ENCODE measurements at regions not wholly inside any gene's neighbourhood (a gene's known extent, or its start where the extent isn't known, plus 50 kb on each side); places are given as distances from the start of the nearest gene placed in this dataset.
A peak's percentile ranks its signal among the peaks of the same experiment; 100 is the strongest.

DNA sequence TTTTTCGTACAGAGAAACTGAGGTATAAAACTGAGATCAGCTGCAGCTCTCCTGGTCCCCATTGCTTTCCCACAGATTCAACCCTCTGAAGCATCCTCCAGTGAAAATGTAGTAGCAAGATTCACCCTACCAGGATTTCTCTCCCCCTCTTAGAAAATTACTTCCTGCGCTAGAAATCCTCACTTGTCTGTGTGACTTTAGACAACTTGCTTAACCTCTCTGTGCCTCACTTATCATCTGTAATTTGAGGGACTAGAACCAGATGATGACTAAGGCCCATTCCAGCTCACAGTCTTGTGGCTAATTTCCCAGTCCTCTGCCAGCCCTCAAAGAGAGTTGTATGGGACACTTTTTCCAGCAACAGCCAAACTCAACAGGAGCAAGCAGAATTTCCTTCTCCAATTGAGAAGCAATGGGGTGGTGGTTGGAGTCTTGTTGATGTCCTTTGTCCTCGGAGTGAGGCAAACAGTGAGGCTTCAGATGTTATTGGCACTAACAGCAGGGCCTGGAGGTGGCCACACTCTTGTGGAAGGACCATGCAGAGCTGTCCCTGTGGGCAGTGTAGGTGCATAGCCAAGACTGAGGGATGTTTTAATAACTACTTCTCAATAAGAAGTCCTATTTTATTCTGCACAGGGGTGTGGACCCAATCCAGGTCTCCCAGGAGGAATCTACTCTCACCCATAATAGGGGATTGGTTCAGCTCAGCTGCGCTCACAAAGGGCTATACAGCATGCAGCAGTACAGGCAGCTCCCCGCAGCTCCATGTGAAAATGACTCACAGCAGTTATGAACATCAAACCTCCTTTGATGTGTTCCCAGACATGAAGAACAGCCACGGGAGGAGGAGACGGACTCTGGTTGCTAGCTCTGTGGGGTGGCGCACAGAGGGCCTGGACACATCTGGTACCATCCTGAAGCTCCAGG is 200.1 kb downstream of the DAD1 start:
- no peak for ATAC-seq
- no peak for TF ChIP-seq BACH2 (CRISPR knock-in tag; IDR thresholded peaks at IDR 0.05; ENCODE audit: borderline replicate concordance)
- TF ChIP-seq CSDC2 (CRISPR knock-in tag; IDR thresholded peaks at IDR 0.05), result no peak
- TF ChIP-seq ZNF565 (CRISPR knock-in tag; conservative IDR thresholded peaks at IDR 0.05; ENCODE audit: low read depth), result no peak
- no peak for TF ChIP-seq ARNTL (CRISPR knock-in tag; IDR thresholded peaks at IDR 0.05; ENCODE audit: borderline replicate concordance, low read depth)
- TF ChIP-seq, protein P1, sequence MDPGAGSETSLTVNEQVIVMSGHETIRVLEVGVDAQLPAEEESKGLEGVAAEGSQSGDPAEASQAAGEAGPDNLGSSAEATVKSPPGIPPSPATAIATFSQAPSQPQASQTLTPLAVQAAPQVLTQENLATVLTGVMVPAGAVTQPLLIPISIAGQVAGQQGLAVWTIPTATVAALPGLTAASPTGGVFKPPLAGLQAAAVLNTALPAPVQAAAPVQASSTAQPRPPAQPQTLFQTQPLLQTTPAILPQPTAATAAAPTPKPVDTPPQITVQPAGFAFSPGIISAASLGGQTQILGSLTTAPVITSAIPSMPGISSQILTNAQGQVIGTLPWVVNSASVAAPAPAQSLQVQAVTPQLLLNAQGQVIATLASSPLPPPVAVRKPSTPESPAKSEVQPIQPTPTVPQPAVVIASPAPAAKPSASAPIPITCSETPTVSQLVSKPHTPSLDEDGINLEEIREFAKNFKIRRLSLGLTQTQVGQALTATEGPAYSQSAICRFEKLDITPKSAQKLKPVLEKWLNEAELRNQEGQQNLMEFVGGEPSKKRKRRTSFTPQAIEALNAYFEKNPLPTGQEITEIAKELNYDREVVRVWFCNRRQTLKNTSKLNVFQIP (CRISPR knock-in tag; IDR thresholded peaks at IDR 0.05; ENCODE audit: borderline replicate concordance, low read depth), result no peak
- no peak for TF ChIP-seq ZC3H10 (CRISPR knock-in tag; IDR thresholded peaks at IDR 0.05)

DNA sequence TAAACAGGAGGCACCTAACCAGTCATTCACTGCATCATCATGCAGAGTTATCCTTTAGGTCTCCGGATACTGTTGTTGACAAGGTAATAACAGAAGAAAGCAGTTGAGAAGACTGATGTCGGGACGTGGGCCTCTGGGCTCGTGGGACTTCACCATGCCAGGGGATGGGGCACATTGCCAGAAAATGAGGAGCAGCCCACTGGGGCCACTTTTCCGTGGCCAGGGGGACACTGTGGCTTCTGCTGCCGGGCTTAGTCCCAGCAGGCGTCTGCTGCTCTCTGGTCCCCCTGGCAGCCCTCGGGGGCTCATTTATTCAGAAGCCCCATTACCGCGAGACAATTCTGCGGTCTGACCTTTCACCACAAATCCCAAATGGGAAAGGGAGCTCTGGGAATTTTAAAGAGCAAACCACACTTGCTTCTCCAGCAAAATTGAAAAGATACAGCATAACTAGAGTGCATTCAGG is 201.2 kb downstream of the DAD1 start:
- TF ChIP-seq ZNF565 (CRISPR knock-in tag; conservative IDR thresholded peaks at IDR 0.05; ENCODE audit: low read depth), result no peak
- TF ChIP-seq ZNF8 (CRISPR knock-in tag; IDR thresholded peaks at IDR 0.05), result no peak
- TF ChIP-seq OSR1 (CRISPR knock-in tag; IDR thresholded peaks at IDR 0.05), result no peak
- no peak for TF ChIP-seq ZFP3 (CRISPR knock-in tag; IDR thresholded peaks at IDR 0.05)
- no peak for TF ChIP-seq SNAI2 (CRISPR knock-in tag; IDR thresholded peaks at IDR 0.05)
- TF ChIP-seq ZC3H10 (CRISPR knock-in tag; IDR thresholded peaks at IDR 0.05), result no peak
- TF ChIP-seq RARB (CRISPR knock-in tag; IDR thresholded peaks at IDR 0.05), result no peak
- TF ChIP-seq PPARA (CRISPR knock-in tag; IDR thresholded peaks at IDR 0.05; ENCODE audit: borderline replicate concordance), result no peak
- TF ChIP-seq GLIS3 (CRISPR knock-in tag; IDR thresholded peaks at IDR 0.05), result no peak
- no peak for TF ChIP-seq ISL1 (CRISPR knock-in tag; IDR thresholded peaks at IDR 0.05)
- TF ChIP-seq, protein P2, sequence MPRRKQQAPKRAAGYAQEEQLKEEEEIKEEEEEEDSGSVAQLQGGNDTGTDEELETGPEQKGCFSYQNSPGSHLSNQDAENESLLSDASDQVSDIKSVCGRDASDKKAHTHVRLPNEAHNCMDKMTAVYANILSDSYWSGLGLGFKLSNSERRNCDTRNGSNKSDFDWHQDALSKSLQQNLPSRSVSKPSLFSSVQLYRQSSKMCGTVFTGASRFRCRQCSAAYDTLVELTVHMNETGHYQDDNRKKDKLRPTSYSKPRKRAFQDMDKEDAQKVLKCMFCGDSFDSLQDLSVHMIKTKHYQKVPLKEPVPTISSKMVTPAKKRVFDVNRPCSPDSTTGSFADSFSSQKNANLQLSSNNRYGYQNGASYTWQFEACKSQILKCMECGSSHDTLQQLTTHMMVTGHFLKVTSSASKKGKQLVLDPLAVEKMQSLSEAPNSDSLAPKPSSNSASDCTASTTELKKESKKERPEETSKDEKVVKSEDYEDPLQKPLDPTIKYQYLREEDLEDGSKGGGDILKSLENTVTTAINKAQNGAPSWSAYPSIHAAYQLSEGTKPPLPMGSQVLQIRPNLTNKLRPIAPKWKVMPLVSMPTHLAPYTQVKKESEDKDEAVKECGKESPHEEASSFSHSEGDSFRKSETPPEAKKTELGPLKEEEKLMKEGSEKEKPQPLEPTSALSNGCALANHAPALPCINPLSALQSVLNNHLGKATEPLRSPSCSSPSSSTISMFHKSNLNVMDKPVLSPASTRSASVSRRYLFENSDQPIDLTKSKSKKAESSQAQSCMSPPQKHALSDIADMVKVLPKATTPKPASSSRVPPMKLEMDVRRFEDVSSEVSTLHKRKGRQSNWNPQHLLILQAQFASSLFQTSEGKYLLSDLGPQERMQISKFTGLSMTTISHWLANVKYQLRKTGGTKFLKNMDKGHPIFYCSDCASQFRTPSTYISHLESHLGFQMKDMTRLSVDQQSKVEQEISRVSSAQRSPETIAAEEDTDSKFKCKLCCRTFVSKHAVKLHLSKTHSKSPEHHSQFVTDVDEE (CRISPR knock-in tag; IDR thresholded peaks at IDR 0.05), result no peak
- TF ChIP-seq, protein P3, sequence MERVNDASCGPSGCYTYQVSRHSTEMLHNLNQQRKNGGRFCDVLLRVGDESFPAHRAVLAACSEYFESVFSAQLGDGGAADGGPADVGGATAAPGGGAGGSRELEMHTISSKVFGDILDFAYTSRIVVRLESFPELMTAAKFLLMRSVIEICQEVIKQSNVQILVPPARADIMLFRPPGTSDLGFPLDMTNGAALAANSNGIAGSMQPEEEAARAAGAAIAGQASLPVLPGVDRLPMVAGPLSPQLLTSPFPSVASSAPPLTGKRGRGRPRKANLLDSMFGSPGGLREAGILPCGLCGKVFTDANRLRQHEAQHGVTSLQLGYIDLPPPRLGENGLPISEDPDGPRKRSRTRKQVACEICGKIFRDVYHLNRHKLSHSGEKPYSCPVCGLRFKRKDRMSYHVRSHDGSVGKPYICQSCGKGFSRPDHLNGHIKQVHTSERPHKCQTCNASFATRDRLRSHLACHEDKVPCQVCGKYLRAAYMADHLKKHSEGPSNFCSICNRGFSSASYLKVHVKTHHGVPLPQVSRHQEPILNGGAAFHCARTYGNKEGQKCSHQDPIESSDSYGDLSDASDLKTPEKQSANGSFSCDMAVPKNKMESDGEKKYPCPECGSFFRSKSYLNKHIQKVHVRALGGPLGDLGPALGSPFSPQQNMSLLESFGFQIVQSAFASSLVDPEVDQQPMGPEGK (CRISPR knock-in tag; IDR thresholded peaks at IDR 0.05; ENCODE audit: borderline replicate concordance), result no peak
- ATAC-seq, result peak; percentile 23; the same call in 2 of the 3 replicates

DNA sequence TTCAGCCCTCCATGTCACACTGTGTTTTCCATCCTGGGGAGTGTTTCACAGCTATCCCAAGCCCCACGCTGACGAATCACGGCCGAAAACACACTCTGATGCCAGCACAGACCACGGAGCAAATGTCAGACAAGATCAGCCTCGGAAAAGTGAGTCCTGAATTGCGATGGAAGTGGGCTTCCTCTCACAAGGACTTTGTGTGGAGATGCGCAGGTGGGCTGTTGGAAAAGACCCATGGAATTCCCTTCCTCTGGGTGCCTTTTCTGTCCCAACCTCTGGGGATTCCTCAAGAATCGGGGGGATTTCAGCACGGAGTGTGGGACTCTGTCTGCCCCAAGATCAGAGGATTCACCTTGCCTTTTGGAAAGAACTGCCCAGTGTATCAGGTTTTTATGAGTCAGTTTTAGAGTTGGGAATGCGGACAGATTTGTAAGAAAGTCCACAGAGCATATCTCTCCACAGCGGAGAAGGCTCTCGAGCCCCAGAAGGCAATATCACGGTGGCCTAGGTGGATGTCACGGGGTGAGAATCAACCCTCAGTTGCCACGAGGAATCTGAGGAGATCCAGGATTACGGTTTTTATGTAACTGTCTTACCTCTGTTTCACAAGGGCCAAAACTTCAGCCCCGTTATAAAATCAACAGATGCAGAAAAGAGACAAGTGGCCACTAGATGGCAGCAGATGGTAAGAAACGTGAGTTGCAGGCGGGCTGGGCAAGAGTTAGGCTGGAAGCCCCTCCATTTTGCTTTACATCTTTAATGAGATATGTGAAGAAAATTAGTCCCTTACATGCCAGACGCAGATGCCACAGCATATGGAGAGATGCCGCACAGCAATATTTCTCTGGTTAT is 201.9 kb downstream of the DAD1 start:
- peak; percentile 85 for ATAC-seq
- no peak for TF ChIP-seq BACH2 (CRISPR knock-in tag; IDR thresholded peaks at IDR 0.05; ENCODE audit: borderline replicate concordance)
- no peak for TF ChIP-seq GLIS3 (CRISPR knock-in tag; IDR thresholded peaks at IDR 0.05)
- TF ChIP-seq, protein P2 (CRISPR knock-in tag; IDR thresholded peaks at IDR 0.05), result no peak
- TF ChIP-seq RARB (CRISPR knock-in tag; IDR thresholded peaks at IDR 0.05), result no peak
- TF ChIP-seq ZC3H10 (CRISPR knock-in tag; IDR thresholded peaks at IDR 0.05), result no peak
- no peak for TF ChIP-seq PPARA (CRISPR knock-in tag; IDR thresholded peaks at IDR 0.05; ENCODE audit: borderline replicate concordance)
- no peak for TF ChIP-seq CSDC2 (CRISPR knock-in tag; IDR thresholded peaks at IDR 0.05)
- TF ChIP-seq, protein P4, sequence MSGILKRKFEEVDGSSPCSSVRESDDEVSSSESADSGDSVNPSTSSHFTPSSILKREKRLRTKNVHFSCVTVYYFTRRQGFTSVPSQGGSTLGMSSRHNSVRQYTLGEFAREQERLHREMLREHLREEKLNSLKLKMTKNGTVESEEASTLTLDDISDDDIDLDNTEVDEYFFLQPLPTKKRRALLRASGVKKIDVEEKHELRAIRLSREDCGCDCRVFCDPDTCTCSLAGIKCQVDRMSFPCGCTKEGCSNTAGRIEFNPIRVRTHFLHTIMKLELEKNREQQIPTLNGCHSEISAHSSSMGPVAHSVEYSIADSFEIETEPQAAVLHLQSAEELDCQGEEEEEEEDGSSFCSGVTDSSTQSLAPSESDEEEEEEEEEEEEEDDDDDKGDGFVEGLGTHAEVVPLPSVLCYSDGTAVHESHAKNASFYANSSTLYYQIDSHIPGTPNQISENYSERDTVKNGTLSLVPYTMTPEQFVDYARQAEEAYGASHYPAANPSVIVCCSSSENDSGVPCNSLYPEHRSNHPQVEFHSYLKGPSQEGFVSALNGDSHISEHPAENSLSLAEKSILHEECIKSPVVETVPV (CRISPR knock-in tag; IDR thresholded peaks at IDR 0.05), result no peak
- TF ChIP-seq OSR1 (CRISPR knock-in tag; IDR thresholded peaks at IDR 0.05), result no peak
- TF ChIP-seq ISL1 (CRISPR knock-in tag; IDR thresholded peaks at IDR 0.05), result no peak
- no peak for TF ChIP-seq ZNF70 (CRISPR knock-in tag; IDR thresholded peaks at IDR 0.05)
- no peak for TF ChIP-seq ZNF8 (CRISPR knock-in tag; IDR thresholded peaks at IDR 0.05)
- no peak for TF ChIP-seq SNAI2 (CRISPR knock-in tag; IDR thresholded peaks at IDR 0.05)
- TF ChIP-seq, protein P3 (CRISPR knock-in tag; IDR thresholded peaks at IDR 0.05; ENCODE audit: borderline replicate concordance), result no peak
- no peak for TF ChIP-seq ZFP3 (CRISPR knock-in tag; IDR thresholded peaks at IDR 0.05)
- no peak for TF ChIP-seq ESRRG (CRISPR knock-in tag; IDR thresholded peaks at IDR 0.05)
